IPS-18a (cell line): ENCODE measurements at regions not wholly inside any gene's neighbourhood (a gene's known extent, or its start where the extent isn't known, plus 50 kb on each side); places are given as distances from the start of the nearest gene placed in this dataset.
"Not testable (repeated sequence)": the region's sequence is repeated elsewhere in the genome, so short reads cannot be mapped to it uniquely, and the experiment has no call there.

Experiments used
- H3K27ac ChIP-seq: one replicate; pipeline ENCODE4 v1.5.1; 2013; ENCODE audit warnings: low read length
- H3K27me3 ChIP-seq: one replicate; pipeline ENCODE4 v1.6.1; 2013; ENCODE audit warnings: mild to moderate bottlenecking, low read length; ENCODE audit not compliant: control insufficient read depth, insufficient read depth
- H3K36me3 ChIP-seq: one replicate; pipeline ENCODE4 v1.6.1; 2013; ENCODE audit warnings: low read depth, low read length; ENCODE audit not compliant: control insufficient read depth
- H3K4me1 ChIP-seq: one replicate; pipeline ENCODE4 v1.6.1; 2013; ENCODE audit warnings: low read depth, low read length; ENCODE audit not compliant: control insufficient read depth
- H3K4me3 ChIP-seq: one replicate; pipeline ENCODE4 v1.5.1; 2013; ENCODE audit warnings: low read length
- H3K9ac ChIP-seq: one replicate; pipeline ENCODE4 v1.6.1; 2013; ENCODE audit warnings: mild to moderate bottlenecking, low read length, moderate library complexity
- H3K9me3 ChIP-seq: one replicate; pipeline ENCODE4 v1.6.1; 2013; ENCODE audit warnings: low read depth, low read length; ENCODE audit not compliant: control insufficient read depth

DNA sequence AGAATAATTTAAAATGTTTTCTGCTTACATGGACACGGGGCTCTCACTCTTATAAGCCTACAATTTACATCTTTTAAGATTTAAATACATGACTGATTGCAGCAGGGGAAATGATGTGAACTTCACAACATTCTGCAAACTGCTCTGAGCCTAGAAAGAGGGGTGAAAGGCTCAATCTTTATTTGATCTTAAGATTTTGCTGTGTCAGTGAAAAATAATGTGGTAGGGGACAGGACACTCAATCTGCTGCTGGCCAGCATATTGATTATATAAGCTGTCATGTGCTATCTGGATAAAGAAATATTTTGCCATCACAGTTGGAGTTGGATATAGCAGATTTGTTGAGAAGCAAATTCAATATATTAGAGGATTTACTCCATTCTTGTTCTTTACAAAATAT is 2210.5 kb downstream of the PCDH7 start:
- no peak overlapping the region for H3K4me3 ChIP-seq
- peaks cover 10% of the 10 kb centered on the region for H3K4me1 ChIP-seq
- H3K36me3 ChIP-seq, result no peaks in the 10 kb centered on the region
- no peak overlapping the region for H3K9ac ChIP-seq
- no peaks in the 10 kb centered on the region for H3K27me3 ChIP-seq
- no peaks in the 10 kb centered on the region for H3K9me3 ChIP-seq
- H3K27ac ChIP-seq, result no peak overlapping the region

- Histone ChIP-seq H3K9ac (no peak overlapping the region), H3K27ac (no peak overlapping the region), H3K4me1 (peaks cover 10% of the 10 kb centered on the region), H3K4me3 (no peak overlapping the region), H3K27me3 (no peaks in the 10 kb centered on the region), H3K36me3 (no peaks in the 10 kb centered on the region), H3K9me3 (no peaks in the 10 kb centered on the region)
Measured at GRCh38 chr4:32931475-32931874, 2211.3 kb downstream of the PCDH7 start.

DNA sequence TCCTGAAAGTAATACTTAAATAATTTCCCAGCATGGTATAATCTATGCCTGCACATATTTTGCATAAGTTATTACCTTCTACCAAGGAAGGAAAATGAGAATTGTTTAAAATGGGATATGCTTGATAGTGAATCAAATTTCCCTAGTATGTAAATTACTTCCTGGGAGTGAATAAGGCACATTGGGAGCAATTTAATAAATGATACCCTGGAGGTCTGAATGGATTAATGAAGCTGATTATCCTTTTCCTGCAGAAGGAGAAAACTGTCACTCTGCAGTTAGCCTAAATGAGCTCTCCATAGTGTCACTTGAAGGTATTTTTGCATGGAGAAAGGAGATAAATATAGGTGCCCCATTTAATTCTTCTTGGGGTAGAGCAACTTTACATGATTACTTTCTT is 2212.0 kb downstream of the PCDH7 start:
- Histone ChIP-seq H3K27me3 (no peaks in the 10 kb centered on the region), H3K4me3 (no peak overlapping the region), H3K4me1 (peaks cover 10% of the 10 kb centered on the region), H3K27ac (no peak overlapping the region), H3K36me3 (no peaks in the 10 kb centered on the region), H3K9me3 (no peaks in the 10 kb centered on the region), H3K9ac (no peak overlapping the region)

- not testable (repeated sequence) for H3K4me3 ChIP-seq, H3K9ac ChIP-seq, H3K27ac ChIP-seq
Measured at GRCh38 chr4:32939222-32939621, 2219.1 kb downstream of the PCDH7 start.

DNA sequence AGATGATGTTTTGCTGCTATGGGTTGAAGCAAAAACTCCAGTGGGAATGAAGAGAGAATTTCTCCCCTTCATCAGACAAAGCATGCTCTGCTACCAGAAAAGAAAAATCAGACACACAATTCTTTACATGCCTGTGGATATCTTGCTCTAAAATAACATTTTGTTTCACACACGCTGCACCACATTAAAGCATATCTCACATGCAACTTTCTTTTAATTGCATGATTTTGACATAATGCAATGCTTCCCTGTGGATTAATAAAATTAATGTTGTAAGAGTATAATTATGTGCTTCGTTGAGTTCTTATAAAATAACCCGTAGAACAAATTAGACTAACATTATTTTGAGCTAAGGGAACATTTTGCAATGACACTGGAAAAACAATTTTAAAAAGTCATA is 2230.7 kb downstream of the PCDH7 start:
- Histone ChIP-seq H3K27ac (no peak overlapping the region), H3K27me3 (no peaks in the 10 kb centered on the region), H3K4me3 (no peak overlapping the region), H3K9ac (no peak overlapping the region), H3K4me1 (no peaks in the 10 kb centered on the region), H3K9me3 (no peaks in the 10 kb centered on the region), H3K36me3 (no peaks in the 10 kb centered on the region)

More at GRCh38 chr4:32939222-32939621, 2219.1 kb downstream of the PCDH7 start:
- not testable (repeated sequence) for H3K4me1 ChIP-seq, H3K9me3 ChIP-seq, H3K36me3 ChIP-seq, H3K27me3 ChIP-seq

DNA sequence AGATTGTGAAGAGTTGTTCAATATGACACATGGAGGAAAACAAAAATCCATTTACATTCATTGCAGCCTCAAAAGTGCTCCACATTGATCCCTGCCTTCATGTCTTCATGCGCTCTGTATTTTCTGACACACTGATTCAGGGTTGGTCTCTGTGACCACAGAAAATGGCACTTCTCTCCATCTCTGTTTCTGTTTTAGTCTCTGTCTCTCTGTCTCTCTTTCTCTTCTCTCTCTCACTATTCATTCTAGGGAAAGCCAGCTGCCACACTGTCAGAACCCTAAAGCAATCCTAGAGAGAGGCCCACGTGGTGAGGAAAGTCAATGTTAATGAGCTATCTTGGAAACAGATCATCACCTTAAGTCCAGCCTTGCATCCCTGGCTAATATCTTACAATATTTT is 2238.4 kb downstream of the PCDH7 start:
- Histone ChIP-seq H3K9ac (no peak overlapping the region), H3K36me3 (no peaks in the 10 kb centered on the region), H3K4me1 (no peaks in the 10 kb centered on the region), H3K27ac (no peak overlapping the region), H3K27me3 (no peaks in the 10 kb centered on the region), H3K9me3 (no peaks in the 10 kb centered on the region), H3K4me3 (no peak overlapping the region)

DNA sequence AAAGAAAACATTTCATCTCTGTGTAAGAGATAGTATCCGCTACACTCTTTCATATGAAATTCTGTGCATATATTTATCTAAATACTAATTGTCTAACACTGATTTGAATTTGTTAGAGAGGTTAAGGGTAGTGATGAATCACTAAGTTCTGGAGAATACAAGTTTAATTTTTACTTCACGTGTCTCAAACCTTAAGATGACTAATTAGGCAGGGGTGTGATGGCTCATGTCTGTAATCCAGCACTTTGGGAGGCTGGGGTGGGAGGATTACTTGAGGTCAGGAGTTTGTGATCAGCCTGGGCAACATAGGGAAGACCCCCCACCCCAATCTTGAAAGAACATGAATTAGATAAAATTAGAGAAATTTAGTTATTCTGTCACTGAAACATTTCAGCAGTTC is 2241.9 kb downstream of the PCDH7 start:
- Histone ChIP-seq H3K9ac (no peak overlapping the region), H3K9me3 (no peaks in the 10 kb centered on the region), H3K4me3 (no peak overlapping the region), H3K36me3 (no peaks in the 10 kb centered on the region), H3K4me1 (no peaks in the 10 kb centered on the region), H3K27ac (no peak overlapping the region), H3K27me3 (no peaks in the 10 kb centered on the region)

- Histone ChIP-seq H3K9me3 (no peaks in the 10 kb centered on the region), H3K36me3 (no peaks in the 10 kb centered on the region), H3K9ac (no peak overlapping the region), H3K27ac (no peak overlapping the region), H3K4me1 (no peaks in the 10 kb centered on the region), H3K27me3 (no peaks in the 10 kb centered on the region), H3K4me3 (no peak overlapping the region)
Measured at GRCh38 chr4:32985256-32985655, 2265.1 kb downstream of the PCDH7 start.

- no peak overlapping the region for H3K9ac ChIP-seq
- H3K27ac ChIP-seq, result no peak overlapping the region
- H3K27me3 ChIP-seq, result no peaks in the 10 kb centered on the region
- no peaks in the 10 kb centered on the region for H3K4me1 ChIP-seq
- H3K36me3 ChIP-seq, result no peaks in the 10 kb centered on the region
- H3K4me3 ChIP-seq, result no peak overlapping the region
- H3K9me3 ChIP-seq, result no peaks in the 10 kb centered on the region
Measured at GRCh38 chr4:32986236-32986635, 2266.1 kb downstream of the PCDH7 start.

GRCh38 chr4:32987111-32987510 is 2266.9 kb downstream of the PCDH7 start:
- no peak overlapping the region for H3K9ac ChIP-seq
- H3K9me3 ChIP-seq, result no peaks in the 10 kb centered on the region
- no peaks in the 10 kb centered on the region for H3K27me3 ChIP-seq
- H3K27ac ChIP-seq, result no peak overlapping the region
- no peaks in the 10 kb centered on the region for H3K36me3 ChIP-seq
- no peak overlapping the region for H3K4me3 ChIP-seq
- no peaks in the 10 kb centered on the region for H3K4me1 ChIP-seq

- no peaks in the 10 kb centered on the region for H3K4me1 ChIP-seq
Measured at GRCh38 chr4:32988165-32988811, 2268.1 kb downstream of the PCDH7 start.

DNA sequence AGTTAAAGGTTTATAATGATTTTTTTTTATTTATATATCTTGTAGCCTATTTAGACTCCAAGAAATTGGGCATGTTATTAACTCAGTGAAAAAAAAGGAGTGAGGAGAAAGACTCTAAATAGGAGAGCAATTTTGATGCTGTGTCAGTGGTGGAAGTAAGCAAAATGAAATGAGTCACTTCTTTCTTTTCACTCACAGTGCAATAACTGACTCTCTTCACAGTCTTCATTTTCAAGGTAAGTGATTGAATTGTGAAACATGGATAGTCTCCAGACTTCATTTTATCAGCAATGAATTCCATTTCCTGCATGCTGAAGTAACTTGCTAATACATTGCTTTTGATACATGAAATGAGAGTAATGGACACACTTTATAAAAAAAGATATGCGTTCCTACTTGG is 2271.5 kb downstream of the PCDH7 start:
- Histone ChIP-seq H3K27me3 (no peaks in the 10 kb centered on the region), H3K36me3 (no peaks in the 10 kb centered on the region), H3K9ac (no peak overlapping the region), H3K4me3 (no peak overlapping the region), H3K4me1 (no peaks in the 10 kb centered on the region), H3K9me3 (no peaks in the 10 kb centered on the region), H3K27ac (no peak overlapping the region)

More at GRCh38 chr4:32988165-32988811, 2268.1 kb downstream of the PCDH7 start:
- Histone ChIP-seq H3K4me3 (no peak overlapping the region), H3K9me3 (no peaks in the 10 kb centered on the region), H3K9ac (no peak overlapping the region), H3K36me3 (no peaks in the 10 kb centered on the region), H3K27me3 (no peaks in the 10 kb centered on the region), H3K27ac (no peak overlapping the region)
